ENCODE measurements at regions not wholly inside any gene's neighbourhood (a gene's known extent, or its start where the extent isn't known, plus 50 kb on each side); places are given as distances from the start of the nearest gene placed in this dataset.

DNA sequence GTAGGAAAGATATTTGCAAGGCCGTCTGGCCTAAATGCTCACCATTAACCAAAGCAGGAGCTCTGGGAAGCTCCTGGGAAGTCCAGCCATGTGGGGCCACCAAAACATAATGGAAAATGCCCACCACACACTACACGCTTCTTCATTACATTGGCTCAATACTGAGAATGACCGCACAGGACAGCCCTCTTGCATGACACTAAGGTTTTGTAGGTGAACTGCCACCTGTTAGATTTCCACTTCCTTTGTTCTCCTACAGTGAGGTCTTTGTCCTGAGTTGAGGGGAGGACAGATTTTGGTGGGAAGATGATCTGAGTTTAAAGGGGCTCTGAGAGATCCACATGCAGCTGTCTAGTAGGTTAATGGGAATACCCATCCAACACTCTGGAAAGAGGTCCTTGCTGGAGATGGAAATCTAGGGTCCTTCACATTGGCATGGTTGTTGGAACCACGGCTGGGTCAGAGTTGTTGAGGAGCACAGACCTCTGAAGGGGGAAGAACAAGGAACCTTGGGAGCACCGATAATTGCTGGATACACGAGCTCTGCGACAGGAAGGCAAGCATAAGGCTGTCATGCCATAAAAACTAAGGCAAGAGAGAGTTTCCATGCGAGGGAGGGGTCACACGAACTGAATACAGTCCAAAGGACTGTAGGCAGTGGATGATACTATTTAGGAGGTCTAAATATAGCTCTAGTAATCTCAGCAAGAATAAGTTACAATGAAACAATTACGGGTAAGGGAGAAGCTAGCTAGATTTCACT is 105.5 kb upstream of the IRF2BP2 start:
- WGBS (ENCODE audit: insufficient coverage), result 91% methylated on average over 5 of the region's 10 CpGs
- no peak overlapping the region for H3K27ac ChIP-seq (ENCODE audit: low read depth in 1 of 2, low read length in 2 of 2)
- H3K79me2 ChIP-seq (ENCODE audit: insufficient read depth, low read length), result no peaks in the 10 kb centered on the region
- no peaks in the 10 kb centered on the region for H3K9me3 ChIP-seq (replicated peaks in 1 of 2; ENCODE audit: control insufficient read depth in 1 of 2, insufficient read depth in 1 of 2, low read length in 2 of 2)
- H3K27me3 ChIP-seq (ENCODE audit: control insufficient read depth in 2 of 2, insufficient read depth in 2 of 2, low read length in 2 of 2), result no peaks in the 10 kb centered on the region
- no peak for DNase-seq
- H3K4me3 ChIP-seq (replicated peaks in 1 of 3; ENCODE audit: low read depth in 2 of 3, low read length in 3 of 3), result no peak overlapping the region
- no peaks in the 10 kb centered on the region for H4K20me1 ChIP-seq (ENCODE audit: insufficient read depth, low read length)
- no peaks in the 10 kb centered on the region for H3K36me3 Mint-ChIP-seq
- H3K9ac ChIP-seq (ENCODE audit: insufficient read depth, low read length, poor library complexity, severe bottlenecking), result no peak overlapping the region
- TF ChIP-seq, protein P1, sequence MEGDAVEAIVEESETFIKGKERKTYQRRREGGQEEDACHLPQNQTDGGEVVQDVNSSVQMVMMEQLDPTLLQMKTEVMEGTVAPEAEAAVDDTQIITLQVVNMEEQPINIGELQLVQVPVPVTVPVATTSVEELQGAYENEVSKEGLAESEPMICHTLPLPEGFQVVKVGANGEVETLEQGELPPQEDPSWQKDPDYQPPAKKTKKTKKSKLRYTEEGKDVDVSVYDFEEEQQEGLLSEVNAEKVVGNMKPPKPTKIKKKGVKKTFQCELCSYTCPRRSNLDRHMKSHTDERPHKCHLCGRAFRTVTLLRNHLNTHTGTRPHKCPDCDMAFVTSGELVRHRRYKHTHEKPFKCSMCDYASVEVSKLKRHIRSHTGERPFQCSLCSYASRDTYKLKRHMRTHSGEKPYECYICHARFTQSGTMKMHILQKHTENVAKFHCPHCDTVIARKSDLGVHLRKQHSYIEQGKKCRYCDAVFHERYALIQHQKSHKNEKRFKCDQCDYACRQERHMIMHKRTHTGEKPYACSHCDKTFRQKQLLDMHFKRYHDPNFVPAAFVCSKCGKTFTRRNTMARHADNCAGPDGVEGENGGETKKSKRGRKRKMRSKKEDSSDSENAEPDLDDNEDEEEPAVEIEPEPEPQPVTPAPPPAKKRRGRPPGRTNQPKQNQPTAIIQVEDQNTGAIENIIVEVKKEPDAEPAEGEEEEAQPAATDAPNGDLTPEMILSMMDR (IDR thresholded peaks at IDR 0.05), result no peak
- H2AFZ ChIP-seq (ENCODE audit: insufficient read depth, low read depth, low read length, poor library complexity, severe bottlenecking), result no peak overlapping the region
- peaks cover 15 to 16% of the 10 kb centered on the region in 2 donors for H3K4me1 ChIP-seq (ENCODE audit: control insufficient read depth in 1 of 2, insufficient read depth in 2 of 2, low read length in 2 of 2)
- no peak overlapping the region for H3K4me2 ChIP-seq (replicated peaks; ENCODE audit: extremely low read depth, low read length, poor library complexity, severe bottlenecking)
- H3K27ac Mint-ChIP-seq, result peak overlapping the region in 2 of 7 donors; percentile 24 to 30
- intact Hi-C loops (cut with micrococcal nuclease), result no loop called here
- peaks cover 25% of the 10 kb centered on the region for H3K4me1 Mint-ChIP-seq
- H3K4me3 Mint-ChIP-seq, result no peak overlapping the region
- peaks cover 0 to 6% (median 2%) of the 10 kb centered on the region in 3 donors for H3K27me3 Mint-ChIP-seq (ENCODE audit: low read depth in 3 of 3)
- no peaks in the 10 kb centered on the region for H3K9me3 Mint-ChIP-seq
- H3K36me3 ChIP-seq (replicated peaks in 1 of 2; ENCODE audit: control insufficient read depth in 1 of 2, insufficient read depth in 2 of 2, low read length in 2 of 2), result no peaks in the 10 kb centered on the region

DNA sequence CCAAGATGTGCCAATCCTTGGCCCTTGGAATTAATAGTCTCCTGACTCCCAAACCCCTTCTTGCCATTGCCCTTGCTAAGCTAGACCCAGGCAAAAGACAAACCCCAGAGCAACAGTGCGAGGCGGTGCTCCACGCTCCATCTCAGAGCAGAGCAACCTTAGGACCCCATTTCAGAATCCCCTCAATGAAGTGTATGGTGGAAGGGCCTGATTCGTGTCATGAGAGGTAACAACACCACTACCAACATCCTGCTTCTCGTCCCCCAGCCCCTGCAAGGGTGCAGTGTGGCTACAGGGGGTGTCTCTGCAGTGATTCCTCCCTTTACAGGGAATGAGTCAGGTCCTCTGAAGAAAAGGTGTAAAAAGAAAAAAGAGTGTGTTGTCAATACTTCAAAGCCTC is 103.9 kb upstream of the IRF2BP2 start:
- Mint-ChIP-seq H3K27me3 (ENCODE audit: low read depth in 3 of 3) (peaks cover 0 to 6% (median 2%) of the 10 kb centered on the region in 3 donors), H3K9me3 (no peaks in the 10 kb centered on the region), H3K36me3 (no peaks in the 10 kb centered on the region), H3K27ac (no peak overlapping the region), H3K4me1 (peaks cover 24% of the 10 kb centered on the region), H3K4me3 (no peak overlapping the region)
- Histone ChIP-seq H3K79me2 (ENCODE audit: insufficient read depth, low read length) (no peaks in the 10 kb centered on the region), H3K4me3 (replicated peaks in 1 of 3; ENCODE audit: low read depth in 2 of 3, low read length in 3 of 3) (no peak overlapping the region), H2AFZ (ENCODE audit: insufficient read depth, low read depth, low read length, poor library complexity, severe bottlenecking) (no peak overlapping the region), H4K20me1 (ENCODE audit: insufficient read depth, low read length) (no peaks in the 10 kb centered on the region), H3K9me3 (replicated peaks in 1 of 2; ENCODE audit: control insufficient read depth in 1 of 2, insufficient read depth in 1 of 2, low read length in 2 of 2) (no peaks in the 10 kb centered on the region), H3K27me3 (ENCODE audit: control insufficient read depth in 2 of 2, insufficient read depth in 2 of 2, low read length in 2 of 2) (no peaks in the 10 kb centered on the region), H3K4me1 (ENCODE audit: control insufficient read depth in 1 of 2, insufficient read depth in 2 of 2, low read length in 2 of 2) (peaks cover 14 to 16% of the 10 kb centered on the region in 2 donors), H3K36me3 (replicated peaks in 1 of 2; ENCODE audit: control insufficient read depth in 1 of 2, insufficient read depth in 2 of 2, low read length in 2 of 2) (no peaks in the 10 kb centered on the region), H3K27ac (ENCODE audit: low read depth in 1 of 2, low read length in 2 of 2) (no peak overlapping the region), H3K9ac (ENCODE audit: insufficient read depth, low read length, poor library complexity, severe bottlenecking) (no peak overlapping the region), H3K4me2 (replicated peaks; ENCODE audit: extremely low read depth, low read length, poor library complexity, severe bottlenecking) (no peak overlapping the region)
- WGBS (ENCODE audit: insufficient coverage), result no CpG with 5 or more reads among the region's 5 CpGs
- TF ChIP-seq, protein P1 (IDR thresholded peaks at IDR 0.05), result no peak
- intact Hi-C loops (cut with micrococcal nuclease), result no loop called here
- no peak for DNase-seq

Measured in CD14-positive monocyte (primary cell).